22Rv1 (cell line): ENCODE measurements at regions not wholly inside any gene's neighbourhood (a gene's known extent, or its start where the extent isn't known, plus 50 kb on each side); places are given as distances from the start of the nearest gene placed in this dataset.

Source experiments
- CTCF ChIP-seq: fragments of 450-650 bp; IDR thresholded peaks from 2 replicates; pipeline ENCODE4 v1.5.1; 2017; ENCODE audit warnings: mild to moderate bottlenecking
- ZFX ChIP-seq: fragments of 450-650 bp; IDR thresholded peaks from 2 replicates; pipeline ENCODE4 v1.6.1; 2017; ENCODE audit warnings: antibody characterized with exemption, borderline replicate concordance

GRCh38 chr7:17669204-17669603 is 271.1 kb downstream of the SNX13 start:
- TF ChIP-seq CTCF (no peak), ZFX (no peak)
